CD14-positive monocyte (primary cell): ENCODE measurements at regions not wholly inside any gene's neighbourhood (a gene's known extent, or its start where the extent isn't known, plus 50 kb on each side); places are given as distances from the start of the nearest gene placed in this dataset.

Experiments
- DNase-seq, 3 donors: peaks; one replicate each; pipeline ENCODE4 v3.0.0-alpha.2; 2011 to 2022
- H2AFZ ChIP-seq: 2 replicates; pipeline ENCODE4 v1.6.0; 2012; ENCODE audit warnings: mild to moderate bottlenecking, low read depth, low read length, inconsistent platforms; ENCODE audit not compliant: insufficient read depth, poor library complexity, severe bottlenecking
- H3K27ac ChIP-seq, 2 donors: 1 replicate in 1 of 2; 2 replicates in 1 of 2; pipeline ENCODE4 v1.5.1; 2012 to 2013; ENCODE audit warnings: low read length in 2 of 2, control low read depth in 1 of 2, inconsistent platforms in 1 of 2, low read depth in 1 of 2, mild to moderate bottlenecking in 1 of 2
- H3K27me3 ChIP-seq, 2 donors: one replicate each; pipeline versions ENCODE4 v1.6.0 to v1.6.1; 2011 to 2013; ENCODE audit warnings: low read length in 2 of 2; ENCODE audit not compliant: control insufficient read depth in 2 of 2, insufficient read depth in 2 of 2
- H3K36me3 ChIP-seq, 2 donors: replicated peaks in 1 of 2; 1 replicate in 1 of 2; 2 replicates in 1 of 2; pipeline versions ENCODE4 v1.5.1 to v1.6.1; 2012 to 2013; ENCODE audit warnings: low read length in 2 of 2, control low read depth in 1 of 2, inconsistent platforms in 1 of 2, mild to moderate bottlenecking in 1 of 2; ENCODE audit not compliant: insufficient read depth in 2 of 2, control insufficient read depth in 1 of 2
- H3K4me1 ChIP-seq, 2 donors: 1 replicate in 1 of 2; 2 replicates in 1 of 2; pipeline versions ENCODE4 v1.5.1 to v1.6.1; 2012 to 2013; ENCODE audit warnings: low read length in 2 of 2, control low read depth in 1 of 2, inconsistent platforms in 1 of 2, mild to moderate bottlenecking in 1 of 2, moderate library complexity in 1 of 2; ENCODE audit not compliant: insufficient read depth in 2 of 2, control insufficient read depth in 1 of 2
- H3K4me2 ChIP-seq: replicated peaks from 2 replicates; pipeline ENCODE3; 2012; ENCODE audit warnings: low read length, moderate library complexity, mild to moderate bottlenecking; ENCODE audit not compliant: poor library complexity, severe bottlenecking; ENCODE audit errors: extremely low read depth
- H3K4me3 ChIP-seq, 3 experiments: fragments of 200-600 bp in 1 of 3; sonication (generic) in 1 of 3; replicated peaks in 1 of 3; 1 replicate in 2 of 3; 2 replicates in 1 of 3; pipeline ENCODE4 v1.5.1; 2011 to 2013; ENCODE audit warnings: low read length in 3 of 3, mild to moderate bottlenecking in 3 of 3, control low read depth in 2 of 3, low read depth in 2 of 3, inconsistent platforms in 1 of 3, moderate library complexity in 1 of 3
- H3K79me2 ChIP-seq: 2 replicates; pipeline ENCODE4 v1.6.0; 2012; ENCODE audit warnings: mild to moderate bottlenecking, control low read depth, inconsistent platforms, low read length, moderate library complexity; ENCODE audit not compliant: insufficient read depth
- H3K9ac ChIP-seq: 2 replicates; pipeline ENCODE4 v1.6.0; 2017; ENCODE audit warnings: low read length, mild to moderate bottlenecking; ENCODE audit not compliant: insufficient read depth, poor library complexity, severe bottlenecking
- H3K9me3 ChIP-seq, 2 donors: replicated peaks in 1 of 2; 1 replicate in 1 of 2; 2 replicates in 1 of 2; pipeline versions ENCODE4 v1.5.1 to v1.6.1; 2012 to 2013; ENCODE audit warnings: low read length in 2 of 2, control low read depth in 1 of 2; ENCODE audit not compliant: control insufficient read depth in 1 of 2, insufficient read depth in 1 of 2
- H4K20me1 ChIP-seq: 2 replicates; pipeline ENCODE4 v1.6.0; 2012; ENCODE audit warnings: mild to moderate bottlenecking, low read length, control low read depth, moderate library complexity; ENCODE audit not compliant: insufficient read depth
- H3K27ac Mint-ChIP-seq, 7 donors: one replicate each; pipeline ENCODE4 v1.8.0; 2020; ENCODE audit warnings: mild to moderate bottlenecking in 7 of 7, mixed read lengths in 7 of 7, moderate library complexity in 6 of 7, inconsistent platforms in 2 of 7
- H3K27me3 Mint-ChIP-seq, 3 donors: one replicate each; pipeline ENCODE4 v1.8.0; 2021 to 2022; ENCODE audit warnings: low read depth in 3 of 3, mild to moderate bottlenecking in 3 of 3, mixed read lengths in 3 of 3, moderate library complexity in 3 of 3, inconsistent platforms in 1 of 3
- H3K36me3 Mint-ChIP-seq, 2 donors: one replicate each; pipeline ENCODE4 v1.8.0; 2020; ENCODE audit warnings: mixed read lengths in 2 of 2, inconsistent platforms in 1 of 2, mild to moderate bottlenecking in 1 of 2
- H3K4me1 Mint-ChIP-seq: one replicate; pipeline ENCODE4 v1.8.0; 2020; ENCODE audit warnings: mild to moderate bottlenecking, mixed read lengths
- H3K4me3 Mint-ChIP-seq, 2 donors: one replicate each; pipeline ENCODE4 v1.8.0; 2020; ENCODE audit warnings: mild to moderate bottlenecking in 2 of 2, mixed read lengths in 2 of 2, moderate library complexity in 1 of 2
- H3K9me3 Mint-ChIP-seq, 7 donors: one replicate each; pipeline ENCODE4 v1.8.0; 2020 to 2022; ENCODE audit warnings: mixed read lengths in 7 of 7, mild to moderate bottlenecking in 6 of 7, moderate library complexity in 6 of 7, inconsistent platforms in 2 of 7
- CTCF ChIP-seq: fragments of 200-600 bp; IDR thresholded peaks from one replicate; pipeline ENCODE4 v1.8.0; 2022; ENCODE audit warnings: antibody characterized with exemption, mild to moderate bottlenecking
- WGBS: methylation state at CpG from one replicate; pipeline ENCODE4 v1.1.5; 2013; ENCODE audit warnings: missing lambda C conversion rate; ENCODE audit not compliant: insufficient coverage; 5-methylcytosine and 5-hydroxymethylcytosine counted together
- intact Hi-C, 2 donors: fragments of 100-400 bp; cut with micrococcal nuclease; formaldehyde crosslinking; loops; one replicate each; pipeline versions ENCODE4 v1.15.0 to v1.15.1; 2023

- Mint-ChIP-seq H3K27me3 (no peaks in the 10 kb centered on the region), H3K27ac (no peak overlapping the region), H3K4me3 (no peak overlapping the region), H3K36me3 (no peaks in the 10 kb centered on the region), H3K9me3 (peaks cover 1 to 9% (median 6%) of the 10 kb centered on the region in 7 donors), H3K4me1 (no peaks in the 10 kb centered on the region)
- Histone ChIP-seq H3K9ac (no peak overlapping the region), H3K9me3 (peaks cover 4 to 6% of the 10 kb centered on the region in 2 donors), H3K79me2 (no peaks in the 10 kb centered on the region), H3K4me2 (no peak overlapping the region), H4K20me1 (no peaks in the 10 kb centered on the region), H2AFZ (no peak overlapping the region), H3K4me1 (no peaks in the 10 kb centered on the region), H3K27ac (no peak overlapping the region), H3K4me3 (no peak overlapping the region), H3K36me3 (no peaks in the 10 kb centered on the region), H3K27me3 (no peaks in the 10 kb centered on the region)
- DNase-seq = no peak
- TF ChIP-seq CTCF = no peak
- intact Hi-C loops = no loop called here
- 100% methylated on average over 1 of the region's 5 CpGs for WGBS
These were observed 229.5 kb upstream of the PAPPA start for GRCh38 chr9:115923903-115924668.

- H3K36me3 ChIP-seq = no peaks in the 10 kb centered on the region
- no peaks in the 10 kb centered on the region for H3K4me1 Mint-ChIP-seq
- peaks cover 1 to 9% (median 7%) of the 10 kb centered on the region in 7 donors for H3K9me3 Mint-ChIP-seq
These were observed 229.0 kb upstream of the PAPPA start for GRCh38 chr9:115924669-115924987.

More at GRCh38 chr9:115924669-115924987, 229.0 kb upstream of the PAPPA start:
- H3K4me3 Mint-ChIP-seq = no peak overlapping the region
- no peak overlapping the region for H3K27ac Mint-ChIP-seq
- Histone ChIP-seq H3K4me1 (no peaks in the 10 kb centered on the region), H3K4me3 (no peak overlapping the region), H3K27ac (no peak overlapping the region), H3K79me2 (no peaks in the 10 kb centered on the region), H3K9me3 (peaks cover 4 to 6% of the 10 kb centered on the region in 2 donors), H3K9ac (no peak overlapping the region), H3K27me3 (no peaks in the 10 kb centered on the region), H3K4me2 (no peak overlapping the region), H2AFZ (no peak overlapping the region), H4K20me1 (no peaks in the 10 kb centered on the region)
- no peak for DNase-seq
- no peaks in the 10 kb centered on the region for H3K27me3 Mint-ChIP-seq
- TF ChIP-seq CTCF = no peak
- no peaks in the 10 kb centered on the region for H3K36me3 Mint-ChIP-seq
- intact Hi-C loops = no loop called here
